Fibroblast of lung (primary cell): ENCODE measurements at regions not wholly inside any gene's neighbourhood (a gene's known extent, or its start where the extent isn't known, plus 50 kb on each side); places are given as distances from the start of the nearest gene placed in this dataset.

Source experiments
- EZH2 ChIP-seq: IDR thresholded peaks from 2 replicates; pipeline ENCODE4 v1.5.1; 2012; ENCODE audit warnings: low read length, control low read depth, mild to moderate bottlenecking; ENCODE audit errors: missing control alignments
- TF ChIP-seq, protein P1 (sequence below), 2 donors: IDR thresholded peaks in 1 of 2; conservative IDR thresholded peaks in 1 of 2; 1 replicate in 1 of 2; 2 replicates in 1 of 2; pipeline ENCODE4 v1.5.1; 2011 to 2012; ENCODE audit warnings: low read length in 2 of 2, control low read depth in 1 of 2, inconsistent platforms in 1 of 2, low read depth in 1 of 2, mild to moderate bottlenecking in 1 of 2

GRCh38 chr18:9016633-9017166 lies 85.8 kb upstream of the NDUFV2 start:
- TF ChIP-seq, protein P1, sequence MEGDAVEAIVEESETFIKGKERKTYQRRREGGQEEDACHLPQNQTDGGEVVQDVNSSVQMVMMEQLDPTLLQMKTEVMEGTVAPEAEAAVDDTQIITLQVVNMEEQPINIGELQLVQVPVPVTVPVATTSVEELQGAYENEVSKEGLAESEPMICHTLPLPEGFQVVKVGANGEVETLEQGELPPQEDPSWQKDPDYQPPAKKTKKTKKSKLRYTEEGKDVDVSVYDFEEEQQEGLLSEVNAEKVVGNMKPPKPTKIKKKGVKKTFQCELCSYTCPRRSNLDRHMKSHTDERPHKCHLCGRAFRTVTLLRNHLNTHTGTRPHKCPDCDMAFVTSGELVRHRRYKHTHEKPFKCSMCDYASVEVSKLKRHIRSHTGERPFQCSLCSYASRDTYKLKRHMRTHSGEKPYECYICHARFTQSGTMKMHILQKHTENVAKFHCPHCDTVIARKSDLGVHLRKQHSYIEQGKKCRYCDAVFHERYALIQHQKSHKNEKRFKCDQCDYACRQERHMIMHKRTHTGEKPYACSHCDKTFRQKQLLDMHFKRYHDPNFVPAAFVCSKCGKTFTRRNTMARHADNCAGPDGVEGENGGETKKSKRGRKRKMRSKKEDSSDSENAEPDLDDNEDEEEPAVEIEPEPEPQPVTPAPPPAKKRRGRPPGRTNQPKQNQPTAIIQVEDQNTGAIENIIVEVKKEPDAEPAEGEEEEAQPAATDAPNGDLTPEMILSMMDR (conservative IDR thresholded peaks at IDR 0.05 in 1 of 2, IDR thresholded peaks at IDR 0.05 in 1 of 2; ENCODE audit: low read depth in 1 of 2, low read length in 2 of 2): no peak
- TF ChIP-seq EZH2: no peak
